Liver (tissue), 7 donors: ENCODE measurements at regions not wholly inside any gene's neighbourhood (a gene's known extent, or its start where the extent isn't known, plus 50 kb on each side); places are given as distances from the start of the nearest gene placed in this dataset.

Experiments used
- DNase-seq: peaks from one replicate; pipeline ENCODE4 v3.0.0-alpha.2; 2017; ENCODE audit warnings: low spot score
- H3K27ac ChIP-seq, 2 donors: one replicate each; pipeline ENCODE4 v1.7.0; 2013; ENCODE audit warnings: inconsistent platforms in 2 of 2, low read length in 2 of 2, control low read depth in 1 of 2, low read depth in 1 of 2, mild to moderate bottlenecking in 1 of 2
- H3K27me3 ChIP-seq, 4 donors: one replicate each; pipeline versions ENCODE4 v1.6.1 to v1.7.0; 2013; ENCODE audit warnings: low read length in 3 of 4, inconsistent platforms in 1 of 4, mild to moderate bottlenecking in 1 of 4, moderate library complexity in 1 of 4; ENCODE audit not compliant: control insufficient read depth in 4 of 4, insufficient read depth in 4 of 4
- H3K36me3 ChIP-seq, 4 donors: one replicate each; pipeline versions ENCODE4 v1.6.1 to v1.7.0; 2013; ENCODE audit warnings: low read length in 3 of 4, mild to moderate bottlenecking in 3 of 4, low read depth in 1 of 4, moderate library complexity in 1 of 4; ENCODE audit not compliant: control insufficient read depth in 4 of 4, insufficient read depth in 3 of 4
- H3K4me1 ChIP-seq, 4 donors: one replicate each; pipeline versions ENCODE4 v1.6.1 to v1.7.0; 2013; ENCODE audit warnings: low read length in 3 of 4, mild to moderate bottlenecking in 3 of 4, moderate library complexity in 1 of 4; ENCODE audit not compliant: control insufficient read depth in 4 of 4, insufficient read depth in 4 of 4
- H3K4me3 ChIP-seq, 3 donors: one replicate each; pipeline versions ENCODE4 v1.6.1 to v1.7.0; 2013; ENCODE audit warnings: low read length in 3 of 3, control low read depth in 1 of 3, low read depth in 1 of 3, mild to moderate bottlenecking in 1 of 3
- H3K9ac ChIP-seq, 2 donors: one replicate each; pipeline ENCODE4 v1.7.0; 2013; ENCODE audit warnings: low read length in 2 of 2, mild to moderate bottlenecking in 2 of 2, moderate library complexity in 2 of 2, control low read depth in 1 of 2, low read depth in 1 of 2
- H3K9me3 ChIP-seq, 4 donors: one replicate each; pipeline versions ENCODE4 v1.6.1 to v1.7.0; 2013; ENCODE audit warnings: low read length in 3 of 4; ENCODE audit not compliant: control insufficient read depth in 4 of 4
- ATF3 ChIP-seq: IDR thresholded peaks from 2 replicates; pipeline ENCODE4 v1.6.1; 2016; ENCODE audit warnings: antibody characterized with exemption
- EGR1 ChIP-seq, 2 donors: IDR thresholded peaks; 2 replicates each; pipeline ENCODE4 v1.6.1; 2016 to 2018; ENCODE audit warnings: antibody characterized with exemption in 2 of 2, low read depth in 2 of 2
- FOXA1 ChIP-seq: IDR thresholded peaks from 2 replicates; pipeline ENCODE4 v1.6.1; 2016; ENCODE audit warnings: antibody characterized with exemption
- FOXA2 ChIP-seq: IDR thresholded peaks from 2 replicates; pipeline ENCODE4 v1.6.1; 2016; ENCODE audit warnings: antibody characterized with exemption
- GABPA ChIP-seq, 2 donors: IDR thresholded peaks in 1 of 2; conservative IDR thresholded peaks in 1 of 2; 2 replicates each; pipeline ENCODE4 v1.6.1; 2016; ENCODE audit warnings: antibody characterized with exemption in 2 of 2, mild to moderate bottlenecking in 1 of 2, moderate library complexity in 1 of 2
- HNF4G ChIP-seq: IDR thresholded peaks from 2 replicates; pipeline ENCODE4 v1.6.1; 2016; ENCODE audit warnings: antibody characterized with exemption
- JUND ChIP-seq, 2 donors: IDR thresholded peaks; 2 replicates each; pipeline ENCODE4 v1.6.1; 2016; ENCODE audit warnings: antibody characterized with exemption in 2 of 2
- MAX ChIP-seq: IDR thresholded peaks from 2 replicates; pipeline ENCODE4 v1.6.1; 2016; ENCODE audit warnings: antibody characterized with exemption
- NR2F2 ChIP-seq: IDR thresholded peaks from 2 replicates; pipeline ENCODE4 v1.6.1; 2016; ENCODE audit warnings: antibody characterized with exemption
- RAD21 ChIP-seq, 2 donors: IDR thresholded peaks; 2 replicates each; pipeline ENCODE4 v1.6.1; 2016; ENCODE audit warnings: antibody characterized with exemption in 2 of 2, mild to moderate bottlenecking in 2 of 2
- RXRA ChIP-seq, 2 donors: IDR thresholded peaks; 2 replicates each; pipeline ENCODE4 v1.6.1; 2017 to 2018; ENCODE audit warnings: antibody characterized with exemption in 2 of 2, mild to moderate bottlenecking in 1 of 2
- SP1 ChIP-seq: IDR thresholded peaks from 2 replicates; pipeline ENCODE4 v1.6.1; 2018; ENCODE audit warnings: antibody characterized with exemption, mild to moderate bottlenecking
- TAF1 ChIP-seq: conservative IDR thresholded peaks from 2 replicates; pipeline ENCODE4 v1.6.1; 2016; ENCODE audit warnings: antibody characterized with exemption, mild to moderate bottlenecking
- YY1 ChIP-seq: IDR thresholded peaks from 2 replicates; pipeline ENCODE4 v1.6.1; 2016; ENCODE audit warnings: antibody characterized with exemption, mild to moderate bottlenecking
- ZBTB33 ChIP-seq: IDR thresholded peaks from 2 replicates; pipeline ENCODE4 v1.6.1; 2016; ENCODE audit warnings: antibody characterized with exemption
- WGBS: extraction: QIAGEN DNeasy Blood & Tissue Kit; methylation state at CpG from one replicate; pipeline ENCODE4 v1.1.7; 2013; 5-methylcytosine and 5-hydroxymethylcytosine counted together
- TF ChIP-seq, protein P1 (sequence below): IDR thresholded peaks from 2 replicates; pipeline ENCODE4 v1.6.1; 2016; ENCODE audit warnings: antibody characterized with exemption, mild to moderate bottlenecking
- donor health status: healthy.
- donor health status: healthy.
- donor health status: healthy.
- donor health status: healthy.

DNA sequence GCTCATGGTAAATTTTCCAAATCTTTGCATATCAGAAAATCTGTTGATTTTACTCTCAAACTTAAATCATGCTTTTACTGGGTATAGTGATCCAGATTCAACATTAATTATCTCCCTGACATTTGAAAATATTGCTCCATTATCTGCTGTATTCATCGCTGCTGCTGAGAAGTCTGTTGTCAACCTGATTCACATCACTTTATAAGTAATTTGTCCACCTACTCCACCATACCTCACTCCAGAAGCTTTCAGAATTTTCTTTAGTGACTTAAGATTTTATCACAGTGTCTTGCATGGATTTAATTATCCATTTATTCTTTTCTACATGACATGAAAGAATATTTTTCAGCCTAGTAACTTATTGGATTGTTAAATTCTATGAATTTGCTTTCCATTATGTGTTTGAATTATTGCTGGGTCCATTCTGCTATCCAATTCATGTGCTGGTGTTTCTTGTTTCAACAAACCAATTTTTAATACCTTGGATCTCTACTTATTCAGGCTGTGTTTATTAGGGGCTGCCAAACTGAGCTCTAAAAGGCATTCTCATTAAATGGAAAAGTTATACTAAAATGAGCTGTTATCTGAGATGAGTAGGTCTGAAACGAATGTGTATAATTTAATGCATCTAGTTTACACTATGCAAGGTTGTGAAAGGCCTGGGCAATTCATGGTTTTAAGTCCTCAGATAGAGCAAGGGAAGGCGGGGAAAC lies 519.3 kb upstream of the CDH11 start:
- no peaks in the 10 kb centered on the region for H3K4me1 ChIP-seq
- 75% methylated on average over 3 of the region's 3 CpGs for WGBS
- no peak for DNase-seq
- TF ChIP-seq MAX (no peak), ATF3 (no peak), RXRA (IDR thresholded peaks at IDR 0.05) (no peak), FOXA1 (no peak)
- no peak overlapping the region for H3K27ac ChIP-seq
- H3K4me3 ChIP-seq, result no peak overlapping the region
- H3K27me3 ChIP-seq, result no peaks in the 10 kb centered on the region
- H3K9me3 ChIP-seq, result no peaks in the 10 kb centered on the region
- H3K36me3 ChIP-seq, result no peaks in the 10 kb centered on the region
- no peak overlapping the region for H3K9ac ChIP-seq

- WGBS, result 85% methylated on average over 1 of the region's 1 CpG
- no peak for DNase-seq
These were observed 513.0 kb upstream of the CDH11 start for GRCh38 chr16:65634833-65635232.

More at GRCh38 chr16:65634833-65635232, 513.0 kb upstream of the CDH11 start:
- TF ChIP-seq RXRA (IDR thresholded peaks at IDR 0.05) (no peak), HNF4G (no peak), FOXA1 (no peak), TAF1 (no peak), NR2F2 (no peak), JUND (IDR thresholded peaks at IDR 0.05) (no peak), GABPA (IDR thresholded peaks at IDR 0.05 in 1 of 2, conservative IDR thresholded peaks at IDR 0.05 in 1 of 2) (no peak), SP1 (no peak), ZBTB33 (no peak), EGR1 (IDR thresholded peaks at IDR 0.05; ENCODE audit: low read depth in 2 of 2) (no peak), RAD21 (IDR thresholded peaks at IDR 0.05) (no peak), YY1 (no peak), FOXA2 (no peak)
- TF ChIP-seq, protein P1, sequence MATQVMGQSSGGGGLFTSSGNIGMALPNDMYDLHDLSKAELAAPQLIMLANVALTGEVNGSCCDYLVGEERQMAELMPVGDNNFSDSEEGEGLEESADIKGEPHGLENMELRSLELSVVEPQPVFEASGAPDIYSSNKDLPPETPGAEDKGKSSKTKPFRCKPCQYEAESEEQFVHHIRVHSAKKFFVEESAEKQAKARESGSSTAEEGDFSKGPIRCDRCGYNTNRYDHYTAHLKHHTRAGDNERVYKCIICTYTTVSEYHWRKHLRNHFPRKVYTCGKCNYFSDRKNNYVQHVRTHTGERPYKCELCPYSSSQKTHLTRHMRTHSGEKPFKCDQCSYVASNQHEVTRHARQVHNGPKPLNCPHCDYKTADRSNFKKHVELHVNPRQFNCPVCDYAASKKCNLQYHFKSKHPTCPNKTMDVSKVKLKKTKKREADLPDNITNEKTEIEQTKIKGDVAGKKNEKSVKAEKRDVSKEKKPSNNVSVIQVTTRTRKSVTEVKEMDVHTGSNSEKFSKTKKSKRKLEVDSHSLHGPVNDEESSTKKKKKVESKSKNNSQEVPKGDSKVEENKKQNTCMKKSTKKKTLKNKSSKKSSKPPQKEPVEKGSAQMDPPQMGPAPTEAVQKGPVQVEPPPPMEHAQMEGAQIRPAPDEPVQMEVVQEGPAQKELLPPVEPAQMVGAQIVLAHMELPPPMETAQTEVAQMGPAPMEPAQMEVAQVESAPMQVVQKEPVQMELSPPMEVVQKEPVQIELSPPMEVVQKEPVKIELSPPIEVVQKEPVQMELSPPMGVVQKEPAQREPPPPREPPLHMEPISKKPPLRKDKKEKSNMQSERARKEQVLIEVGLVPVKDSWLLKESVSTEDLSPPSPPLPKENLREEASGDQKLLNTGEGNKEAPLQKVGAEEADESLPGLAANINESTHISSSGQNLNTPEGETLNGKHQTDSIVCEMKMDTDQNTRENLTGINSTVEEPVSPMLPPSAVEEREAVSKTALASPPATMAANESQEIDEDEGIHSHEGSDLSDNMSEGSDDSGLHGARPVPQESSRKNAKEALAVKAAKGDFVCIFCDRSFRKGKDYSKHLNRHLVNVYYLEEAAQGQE, result no peak
- H3K9me3 ChIP-seq, result peaks cover 0 to 2% (median 0%) of the 10 kb centered on the region in 4 donors
- H3K27ac ChIP-seq, result no peak overlapping the region
- no peak overlapping the region for H3K9ac ChIP-seq
- no peaks in the 10 kb centered on the region for H3K36me3 ChIP-seq
- H3K4me3 ChIP-seq, result no peak overlapping the region
- peaks cover 0 to 3% (median 0%) of the 10 kb centered on the region in 4 donors for H3K27me3 ChIP-seq
- no peaks in the 10 kb centered on the region for H3K4me1 ChIP-seq
